ENCODE measurements at regions not wholly inside any gene's neighbourhood (a gene's known extent, or its start where the extent isn't known, plus 50 kb on each side); places are given as distances from the start of the nearest gene placed in this dataset.
A peak's percentile ranks its signal among the peaks of the same experiment; 100 is the strongest.

- Mint-ChIP-seq H3K9me3 (peaks cover 3% of the 10 kb centered on the region), H3K4me1 (no peaks in the 10 kb centered on the region), H3K36me3 (no peaks in the 10 kb centered on the region), H3K27me3 (ENCODE audit: insufficient read depth, low read depth) (peaks cover 5% of the 10 kb centered on the region), H3K4me3 (no peak overlapping the region), H3K27ac (no peak overlapping the region)
- Histone ChIP-seq H4K20me1 (ENCODE audit: low read depth) (no peaks in the 10 kb centered on the region), H2AFZ (replicated peaks) (no peak overlapping the region), H3K79me2 (ENCODE audit: low read depth) (no peaks in the 10 kb centered on the region), H3F3A (ENCODE audit: low read depth) (no peaks in the 10 kb centered on the region), H3K4me3 (no peak overlapping the region), H3K4me1 (no peaks in the 10 kb centered on the region), H3K27ac (no peak overlapping the region), H3K9me3 (ENCODE audit: low read depth) (no peaks in the 10 kb centered on the region), H3K27me3 (no peaks in the 10 kb centered on the region), H3K9ac (no peak overlapping the region), H3K4me2 (no peak overlapping the region), H3K36me3 (no peaks in the 10 kb centered on the region)
- DNase-seq (ENCODE audit: low spot score) = peak; percentile 4
- TF ChIP-seq, protein P1, sequence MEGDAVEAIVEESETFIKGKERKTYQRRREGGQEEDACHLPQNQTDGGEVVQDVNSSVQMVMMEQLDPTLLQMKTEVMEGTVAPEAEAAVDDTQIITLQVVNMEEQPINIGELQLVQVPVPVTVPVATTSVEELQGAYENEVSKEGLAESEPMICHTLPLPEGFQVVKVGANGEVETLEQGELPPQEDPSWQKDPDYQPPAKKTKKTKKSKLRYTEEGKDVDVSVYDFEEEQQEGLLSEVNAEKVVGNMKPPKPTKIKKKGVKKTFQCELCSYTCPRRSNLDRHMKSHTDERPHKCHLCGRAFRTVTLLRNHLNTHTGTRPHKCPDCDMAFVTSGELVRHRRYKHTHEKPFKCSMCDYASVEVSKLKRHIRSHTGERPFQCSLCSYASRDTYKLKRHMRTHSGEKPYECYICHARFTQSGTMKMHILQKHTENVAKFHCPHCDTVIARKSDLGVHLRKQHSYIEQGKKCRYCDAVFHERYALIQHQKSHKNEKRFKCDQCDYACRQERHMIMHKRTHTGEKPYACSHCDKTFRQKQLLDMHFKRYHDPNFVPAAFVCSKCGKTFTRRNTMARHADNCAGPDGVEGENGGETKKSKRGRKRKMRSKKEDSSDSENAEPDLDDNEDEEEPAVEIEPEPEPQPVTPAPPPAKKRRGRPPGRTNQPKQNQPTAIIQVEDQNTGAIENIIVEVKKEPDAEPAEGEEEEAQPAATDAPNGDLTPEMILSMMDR (IDR thresholded peaks at IDR 0.05) = peak; percentile 51
- no peak for TF ChIP-seq EZH2phosphoT487 (IDR thresholded peaks at IDR 0.05)
These were observed 282.5 kb upstream of the CNTN3 start for GRCh38 chr3:74897006-74897405.

DNA sequence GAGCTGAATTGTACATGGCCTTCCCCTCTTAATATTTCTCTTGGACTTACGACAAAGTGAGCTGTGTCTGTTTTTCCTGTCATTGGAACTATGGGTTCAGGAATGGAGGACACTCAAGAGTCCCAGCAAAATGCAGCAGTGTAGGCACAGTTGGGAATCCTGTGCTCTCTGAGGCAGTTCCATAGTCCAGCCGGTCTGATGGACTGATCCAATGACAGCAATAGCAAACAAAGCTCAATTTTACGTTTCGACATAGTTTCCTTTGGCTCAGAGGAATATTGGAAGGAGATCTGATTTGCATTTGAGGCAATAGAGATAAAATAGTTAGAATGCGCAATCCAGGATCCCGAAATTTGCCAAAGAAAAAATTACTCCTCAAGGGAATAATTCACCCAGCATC lies 276.9 kb upstream of the CNTN3 start:
- no peaks in the 10 kb centered on the region for H3K4me1 Mint-ChIP-seq
- no peak for DNase-seq (ENCODE audit: low spot score)
- Histone ChIP-seq H3K79me2 (ENCODE audit: low read depth) (no peaks in the 10 kb centered on the region), H3K36me3 (no peaks in the 10 kb centered on the region), H3K27ac (no peak overlapping the region), H3K4me3 (no peak overlapping the region), H3K9ac (no peak overlapping the region), H3F3A (ENCODE audit: low read depth) (no peaks in the 10 kb centered on the region), H3K4me2 (no peak overlapping the region), H3K4me1 (no peaks in the 10 kb centered on the region), H3K9me3 (ENCODE audit: low read depth) (no peaks in the 10 kb centered on the region), H2AFZ (replicated peaks) (no peak overlapping the region), H4K20me1 (ENCODE audit: low read depth) (no peaks in the 10 kb centered on the region), H3K27me3 (no peaks in the 10 kb centered on the region)
- H3K36me3 Mint-ChIP-seq = no peaks in the 10 kb centered on the region
- H3K27me3 Mint-ChIP-seq (ENCODE audit: insufficient read depth, low read depth) = peaks cover 5% of the 10 kb centered on the region
- TF ChIP-seq EZH2phosphoT487 (IDR thresholded peaks at IDR 0.05) (no peak), EZH2 (IDR thresholded peaks at IDR 0.05) (no peak)
- TF ChIP-seq, protein P1 (IDR thresholded peaks at IDR 0.05) = no peak
- H3K4me3 Mint-ChIP-seq = no peak overlapping the region
- no peak overlapping the region for H3K27ac Mint-ChIP-seq
- H3K9me3 Mint-ChIP-seq = peaks cover 12% of the 10 kb centered on the region

GRCh38 chr3:74883690-74884089 lies 269.2 kb upstream of the CNTN3 start:
- no peak overlapping the region for H3K4me3 Mint-ChIP-seq
- peaks cover 3% of the 10 kb centered on the region for H3K27me3 Mint-ChIP-seq (ENCODE audit: insufficient read depth, low read depth)
- H3K9me3 ChIP-seq (ENCODE audit: low read depth) = no peaks in the 10 kb centered on the region
- no peak overlapping the region for H3K4me2 ChIP-seq
- H3K79me2 ChIP-seq (ENCODE audit: low read depth) = no peaks in the 10 kb centered on the region
- H3K27ac Mint-ChIP-seq = no peak overlapping the region
- H3K4me1 Mint-ChIP-seq = no peaks in the 10 kb centered on the region
- H3K36me3 Mint-ChIP-seq = no peaks in the 10 kb centered on the region
- no peak overlapping the region for H3K4me3 ChIP-seq
- H3K27me3 ChIP-seq = no peaks in the 10 kb centered on the region
- peaks cover 2% of the 10 kb centered on the region for H3K36me3 ChIP-seq
- no peak overlapping the region for H3K9ac ChIP-seq
- H3K4me1 ChIP-seq = peaks cover 4% of the 10 kb centered on the region
- H3K27ac ChIP-seq = no peak overlapping the region
- peaks cover 12% of the 10 kb centered on the region for H3K9me3 Mint-ChIP-seq
- no peak overlapping the region for H2AFZ ChIP-seq (replicated peaks)
- TF ChIP-seq, protein P1 (IDR thresholded peaks at IDR 0.05) = peak; percentile 54
- no peak for TF ChIP-seq EZH2phosphoT487 (IDR thresholded peaks at IDR 0.05)
- H3F3A ChIP-seq (ENCODE audit: low read depth) = no peaks in the 10 kb centered on the region
- DNase-seq (ENCODE audit: low spot score) = peak; percentile 28
- H4K20me1 ChIP-seq (ENCODE audit: low read depth) = no peaks in the 10 kb centered on the region

GRCh38 chr3:74883222-74883621 lies 268.8 kb upstream of the CNTN3 start:
- no peaks in the 10 kb centered on the region for H3K36me3 Mint-ChIP-seq
- TF ChIP-seq EZH2 (IDR thresholded peaks at IDR 0.05) (no peak), EZH2phosphoT487 (IDR thresholded peaks at IDR 0.05) (no peak)
- TF ChIP-seq, protein P1 (IDR thresholded peaks at IDR 0.05) = no peak
- H4K20me1 ChIP-seq (ENCODE audit: low read depth) = no peaks in the 10 kb centered on the region
- peaks cover 12% of the 10 kb centered on the region for H3K9me3 Mint-ChIP-seq
- no peak overlapping the region for H3K4me3 Mint-ChIP-seq
- peaks cover 4% of the 10 kb centered on the region for H3K4me1 ChIP-seq
- H3K4me3 ChIP-seq = no peak overlapping the region
- no peaks in the 10 kb centered on the region for H3K4me1 Mint-ChIP-seq
- peaks cover 3% of the 10 kb centered on the region for H3K27me3 Mint-ChIP-seq (ENCODE audit: insufficient read depth, low read depth)
- no peak overlapping the region for H3K4me2 ChIP-seq
- no peak overlapping the region for H3K9ac ChIP-seq
- H3F3A ChIP-seq (ENCODE audit: low read depth) = no peaks in the 10 kb centered on the region
- no peaks in the 10 kb centered on the region for H3K79me2 ChIP-seq (ENCODE audit: low read depth)
- no peak for DNase-seq (ENCODE audit: low spot score)
- no peak overlapping the region for H2AFZ ChIP-seq (replicated peaks)
- no peaks in the 10 kb centered on the region for H3K27me3 ChIP-seq
- no peaks in the 10 kb centered on the region for H3K9me3 ChIP-seq (ENCODE audit: low read depth)
- peaks cover 2% of the 10 kb centered on the region for H3K36me3 ChIP-seq
- no peak overlapping the region for H3K27ac ChIP-seq
- H3K27ac Mint-ChIP-seq = no peak overlapping the region
